GM12874 (cell line): ENCODE measurements at regions not wholly inside any gene's neighbourhood (a gene's known extent, or its start where the extent isn't known, plus 50 kb on each side); places are given as distances from the start of the nearest gene placed in this dataset.

Experiments used
- CTCF ChIP-seq: IDR thresholded peaks from 2 replicates; pipeline ENCODE4 v1.5.1; 2011; ENCODE audit warnings: low read depth, mild to moderate bottlenecking, control low read depth, low read length, moderate library complexity; ENCODE audit not compliant: insufficient read depth

GRCh38 chr11:115052601-115053000 is 374.3 kb downstream of the NXPE2 start:
- TF ChIP-seq CTCF: no peak

- TF ChIP-seq CTCF: no peak
Observed at GRCh38 chr11:115054570-115055538, 376.5 kb downstream of the NXPE2 start.

GRCh38 chr11:115056514-115056913 is 378.2 kb downstream of the NXPE2 start:
- no peak for TF ChIP-seq CTCF

DNA sequence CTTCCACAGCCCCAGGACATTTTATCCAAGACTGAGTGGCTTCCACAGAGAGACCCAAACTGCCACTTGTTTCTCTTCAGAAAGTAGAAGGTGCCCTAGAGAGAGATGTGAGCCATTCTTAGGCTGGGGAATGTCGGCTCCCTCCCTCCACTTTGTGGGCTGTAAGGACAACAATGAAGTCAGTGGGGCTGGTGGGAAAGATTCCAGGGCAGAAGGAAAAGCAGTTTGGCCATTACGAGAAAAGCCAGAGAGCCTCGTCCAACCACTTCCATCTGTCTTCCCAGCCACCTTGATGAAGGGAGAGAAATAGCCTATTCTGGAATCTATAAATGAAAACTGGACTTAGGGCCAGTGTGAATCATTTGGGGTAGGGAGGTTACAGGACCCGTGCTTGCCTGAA is 382.5 kb downstream of the NXPE2 start:
- no peak for TF ChIP-seq CTCF

DNA sequence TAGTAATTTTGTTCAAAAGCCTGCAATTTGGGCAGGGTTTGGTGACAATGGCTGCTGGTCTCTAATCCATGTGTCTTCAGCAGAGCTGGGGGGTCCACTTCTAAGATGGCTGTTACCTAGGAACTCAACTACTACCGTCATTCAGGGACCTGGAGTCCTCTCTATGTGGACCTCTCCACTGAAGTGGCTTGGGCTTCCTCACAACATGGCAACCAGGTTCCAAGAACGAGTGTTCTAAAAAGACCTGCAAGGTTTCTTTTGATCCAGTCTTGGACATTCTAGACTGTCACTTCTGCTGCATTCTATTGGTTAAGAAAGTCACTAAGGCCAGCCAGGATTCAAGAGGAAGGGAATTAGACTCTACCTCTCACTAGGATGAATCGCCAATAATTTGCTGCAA is 387.0 kb downstream of the NXPE2 start:
- no peak for TF ChIP-seq CTCF

GRCh38 chr11:115065830-115066664 is 387.7 kb downstream of the NXPE2 start:
- no peak for TF ChIP-seq CTCF

- no peak for TF ChIP-seq CTCF
Observed at GRCh38 chr11:115067471-115067870, 389.1 kb downstream of the NXPE2 start.
